ENCODE measurements at regions not wholly inside any gene's neighbourhood (a gene's known extent, or its start where the extent isn't known, plus 50 kb on each side); places are given as distances from the start of the nearest gene placed in this dataset.

DNA sequence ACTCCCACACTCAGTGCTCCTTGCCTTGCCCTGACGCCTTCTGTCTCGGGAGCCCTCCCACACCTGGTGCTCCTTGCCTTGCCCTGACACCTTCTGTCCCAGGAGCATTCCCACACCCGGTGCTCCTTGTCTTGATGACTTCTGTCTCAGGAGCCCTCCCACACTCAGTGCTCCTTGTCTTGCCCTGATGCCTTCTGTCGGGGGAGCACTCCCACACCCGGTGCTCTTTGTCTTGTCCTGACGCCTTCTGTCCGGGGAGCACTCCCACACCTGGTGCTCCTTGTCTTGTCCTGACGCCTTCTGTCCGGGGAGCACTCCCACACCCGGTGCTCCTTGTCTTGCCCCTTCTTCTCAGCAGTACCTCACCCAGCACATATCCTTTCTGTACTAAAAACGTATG is 207.2 kb upstream of the ADARB2 start:
- TF ChIP-seq, protein P1, sequence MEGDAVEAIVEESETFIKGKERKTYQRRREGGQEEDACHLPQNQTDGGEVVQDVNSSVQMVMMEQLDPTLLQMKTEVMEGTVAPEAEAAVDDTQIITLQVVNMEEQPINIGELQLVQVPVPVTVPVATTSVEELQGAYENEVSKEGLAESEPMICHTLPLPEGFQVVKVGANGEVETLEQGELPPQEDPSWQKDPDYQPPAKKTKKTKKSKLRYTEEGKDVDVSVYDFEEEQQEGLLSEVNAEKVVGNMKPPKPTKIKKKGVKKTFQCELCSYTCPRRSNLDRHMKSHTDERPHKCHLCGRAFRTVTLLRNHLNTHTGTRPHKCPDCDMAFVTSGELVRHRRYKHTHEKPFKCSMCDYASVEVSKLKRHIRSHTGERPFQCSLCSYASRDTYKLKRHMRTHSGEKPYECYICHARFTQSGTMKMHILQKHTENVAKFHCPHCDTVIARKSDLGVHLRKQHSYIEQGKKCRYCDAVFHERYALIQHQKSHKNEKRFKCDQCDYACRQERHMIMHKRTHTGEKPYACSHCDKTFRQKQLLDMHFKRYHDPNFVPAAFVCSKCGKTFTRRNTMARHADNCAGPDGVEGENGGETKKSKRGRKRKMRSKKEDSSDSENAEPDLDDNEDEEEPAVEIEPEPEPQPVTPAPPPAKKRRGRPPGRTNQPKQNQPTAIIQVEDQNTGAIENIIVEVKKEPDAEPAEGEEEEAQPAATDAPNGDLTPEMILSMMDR (IDR thresholded peaks at IDR 0.05; ENCODE audit: poor library complexity), result no peak
- TF ChIP-seq EZH2 (IDR thresholded peaks at IDR 0.05; ENCODE audit: borderline replicate concordance) (no peak), EZH2phosphoT487 (IDR thresholded peaks at IDR 0.05; ENCODE audit: low read depth, severe bottlenecking, unreplicated experiment) (no peak)
